SK-N-SH (cell line): ENCODE measurements at regions not wholly inside any gene's neighbourhood (a gene's known extent, or its start where the extent isn't known, plus 50 kb on each side); places are given as distances from the start of the nearest gene placed in this dataset.

Source experiments
- CHD2 ChIP-seq: fragments of 150-350 bp; IDR thresholded peaks from 2 replicates; pipeline ENCODE4 v1.6.1; 2018; ENCODE audit warnings: low read length; ENCODE audit not compliant: partially characterized antibody
- EZH2phosphoT487 ChIP-seq: fragments of 200-600 bp; sonication (generic); IDR thresholded peaks from 2 replicates; pipeline ENCODE4 v1.6.1; 2017; ENCODE audit warnings: low read depth, mixed run types, mild to moderate bottlenecking, antibody characterized with exemption, moderate library complexity, borderline replicate concordance
- FOSL2 ChIP-seq: IDR thresholded peaks from 2 replicates; pipeline ENCODE4 v1.4.0; 2012; ENCODE audit warnings: low read depth, mild to moderate bottlenecking, moderate library complexity, borderline replicate concordance
- MXI1 ChIP-seq: IDR thresholded peaks from 2 replicates; pipeline ENCODE4 v1.6.1; 2012; ENCODE audit warnings: mild to moderate bottlenecking, low read depth, low read length, improper control_type of control experiment
- NFIC ChIP-seq: IDR thresholded peaks from 2 replicates; pipeline ENCODE4 v1.4.0; 2012; ENCODE audit warnings: borderline replicate concordance
- POLR2AphosphoS5 ChIP-seq: IDR thresholded peaks from 2 replicates; pipeline ENCODE4 v1.6.1; 2012; ENCODE audit warnings: low read depth, low read length
- RAD21 ChIP-seq: IDR thresholded peaks from 2 replicates; pipeline ENCODE4 v1.6.1; 2012; ENCODE audit warnings: mild to moderate bottlenecking, low read length
- RCOR1 ChIP-seq: fragments of 150-350 bp; IDR thresholded peaks from 2 replicates; pipeline ENCODE4 v1.6.1; 2017; ENCODE audit warnings: antibody characterized with exemption, low read length
- TAF1 ChIP-seq: IDR thresholded peaks from 2 replicates; pipeline ENCODE4 v1.6.1; 2012; ENCODE audit warnings: low read depth, mild to moderate bottlenecking, low read length, moderate library complexity, borderline replicate concordance
- TCF12 ChIP-seq: IDR thresholded peaks from 2 replicates; pipeline ENCODE4 v1.4.0; 2012
- YY1 ChIP-seq: IDR thresholded peaks from 2 replicates; pipeline ENCODE4 v1.4.0; 2012; ENCODE audit warnings: low read depth, mild to moderate bottlenecking
- TF ChIP-seq, protein P1 (sequence below): fragments of 200-600 bp; sonication (generic); IDR thresholded peaks from 2 replicates; pipeline ENCODE4 v1.6.1; 2017; ENCODE audit warnings: antibody characterized with exemption, mild to moderate bottlenecking, moderate library complexity
- TF ChIP-seq, protein P2 (sequence below): fragments of 150-350 bp; IDR thresholded peaks from 2 replicates; pipeline ENCODE4 v1.6.1; 2017; ENCODE audit warnings: antibody characterized with exemption, low read length, low read depth, borderline replicate concordance
- TF ChIP-seq, protein P3 (sequence below): IDR thresholded peaks from 2 replicates; pipeline ENCODE4 v1.4.0; 2012; ENCODE audit warnings: low read depth

DNA sequence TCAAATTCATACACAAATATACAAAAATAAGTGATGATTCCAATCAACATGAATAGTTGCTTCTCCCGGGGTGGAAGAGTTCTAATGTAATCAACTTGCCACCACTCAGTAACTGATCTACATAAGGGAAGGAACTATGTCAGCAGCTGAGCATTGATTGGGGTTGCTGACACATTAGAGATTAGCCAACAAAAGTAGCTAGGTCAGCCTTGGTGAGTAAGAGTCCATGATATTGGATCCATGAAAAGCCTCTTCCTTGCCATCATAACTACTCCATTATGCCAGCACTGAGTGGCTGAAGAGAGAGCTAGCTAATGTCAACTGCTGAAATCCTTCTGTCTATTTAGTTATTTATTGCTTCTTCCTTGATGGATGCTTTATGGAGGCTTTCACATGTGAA, 309.8 kb downstream of the NFIB start:
- no peak for TF ChIP-seq TCF12
- TF ChIP-seq, protein P1, sequence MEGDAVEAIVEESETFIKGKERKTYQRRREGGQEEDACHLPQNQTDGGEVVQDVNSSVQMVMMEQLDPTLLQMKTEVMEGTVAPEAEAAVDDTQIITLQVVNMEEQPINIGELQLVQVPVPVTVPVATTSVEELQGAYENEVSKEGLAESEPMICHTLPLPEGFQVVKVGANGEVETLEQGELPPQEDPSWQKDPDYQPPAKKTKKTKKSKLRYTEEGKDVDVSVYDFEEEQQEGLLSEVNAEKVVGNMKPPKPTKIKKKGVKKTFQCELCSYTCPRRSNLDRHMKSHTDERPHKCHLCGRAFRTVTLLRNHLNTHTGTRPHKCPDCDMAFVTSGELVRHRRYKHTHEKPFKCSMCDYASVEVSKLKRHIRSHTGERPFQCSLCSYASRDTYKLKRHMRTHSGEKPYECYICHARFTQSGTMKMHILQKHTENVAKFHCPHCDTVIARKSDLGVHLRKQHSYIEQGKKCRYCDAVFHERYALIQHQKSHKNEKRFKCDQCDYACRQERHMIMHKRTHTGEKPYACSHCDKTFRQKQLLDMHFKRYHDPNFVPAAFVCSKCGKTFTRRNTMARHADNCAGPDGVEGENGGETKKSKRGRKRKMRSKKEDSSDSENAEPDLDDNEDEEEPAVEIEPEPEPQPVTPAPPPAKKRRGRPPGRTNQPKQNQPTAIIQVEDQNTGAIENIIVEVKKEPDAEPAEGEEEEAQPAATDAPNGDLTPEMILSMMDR: no peak
- no peak for TF ChIP-seq MXI1
- TF ChIP-seq POLR2AphosphoS5: no peak
- no peak for TF ChIP-seq TAF1
- TF ChIP-seq RCOR1: no peak
- no peak for TF ChIP-seq NFIC
- TF ChIP-seq, protein P2, sequence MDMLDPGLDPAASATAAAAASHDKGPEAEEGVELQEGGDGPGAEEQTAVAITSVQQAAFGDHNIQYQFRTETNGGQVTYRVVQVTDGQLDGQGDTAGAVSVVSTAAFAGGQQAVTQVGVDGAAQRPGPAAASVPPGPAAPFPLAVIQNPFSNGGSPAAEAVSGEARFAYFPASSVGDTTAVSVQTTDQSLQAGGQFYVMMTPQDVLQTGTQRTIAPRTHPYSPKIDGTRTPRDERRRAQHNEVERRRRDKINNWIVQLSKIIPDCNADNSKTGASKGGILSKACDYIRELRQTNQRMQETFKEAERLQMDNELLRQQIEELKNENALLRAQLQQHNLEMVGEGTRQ: no peak
- TF ChIP-seq RAD21: no peak
- TF ChIP-seq, protein P3, sequence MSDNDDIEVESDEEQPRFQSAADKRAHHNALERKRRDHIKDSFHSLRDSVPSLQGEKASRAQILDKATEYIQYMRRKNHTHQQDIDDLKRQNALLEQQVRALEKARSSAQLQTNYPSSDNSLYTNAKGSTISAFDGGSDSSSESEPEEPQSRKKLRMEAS: no peak
- no peak for TF ChIP-seq CHD2
- no peak for TF ChIP-seq YY1
- no peak for TF ChIP-seq FOSL2
- no peak for TF ChIP-seq EZH2phosphoT487
